HFF-Myc (cell line): ENCODE measurements at regions not wholly inside any gene's neighbourhood (a gene's known extent, or its start where the extent isn't known, plus 50 kb on each side); places are given as distances from the start of the nearest gene placed in this dataset.

Experiments used
- DNase-seq: peaks from one replicate; pipeline ENCODE4 v3.0.0-alpha.2; 2011; ENCODE audit warnings: low read depth; ENCODE audit errors: extremely low read depth
- H3K4me3 ChIP-seq: replicated peaks from 2 replicates; pipeline ENCODE4 v1.5.1; 2011; ENCODE audit warnings: low read depth, mild to moderate bottlenecking, control low read depth, low read length
- CTCF ChIP-seq: IDR thresholded peaks from 2 replicates; pipeline ENCODE4 v1.5.1; 2012; ENCODE audit warnings: mild to moderate bottlenecking, low read depth, low read length, control low read depth; ENCODE audit errors: missing control alignments

GRCh38 chr10:29835055-29835454, 200.3 kb upstream of the SVIL start:
- DNase-seq: peak; percentile 65
- H3K4me3 ChIP-seq: no peak overlapping the region
- no peak for TF ChIP-seq CTCF

- no peak for TF ChIP-seq CTCF
- DNase-seq: no peak
- no peak overlapping the region for H3K4me3 ChIP-seq
Observed at GRCh38 chr10:29830531-29831512, 196.1 kb upstream of the SVIL start.

- no peak for TF ChIP-seq CTCF
- no peak overlapping the region for H3K4me3 ChIP-seq
- DNase-seq: no peak
Observed at GRCh38 chr10:29829776-29830175, 195.0 kb upstream of the SVIL start.

GRCh38 chr10:29828956-29829355, 194.2 kb upstream of the SVIL start:
- H3K4me3 ChIP-seq: no peak overlapping the region
- TF ChIP-seq CTCF: no peak
- peak; percentile 40 for DNase-seq

- no peak for DNase-seq
- no peak overlapping the region for H3K4me3 ChIP-seq
- no peak for TF ChIP-seq CTCF
Observed at GRCh38 chr10:29828440-29828894, 193.7 kb upstream of the SVIL start.

GRCh38 chr10:29827512-29827911, 192.7 kb upstream of the SVIL start:
- no peak overlapping the region for H3K4me3 ChIP-seq
- no peak for TF ChIP-seq CTCF

More at GRCh38 chr10:29827512-29827911, 192.7 kb upstream of the SVIL start:
- no peak for DNase-seq
